IPS-15b (cell line): ENCODE measurements at regions not wholly inside any gene's neighbourhood (a gene's known extent, or its start where the extent isn't known, plus 50 kb on each side); places are given as distances from the start of the nearest gene placed in this dataset.

ENCODE experiments used
- H3K27me3 ChIP-seq: one replicate; pipeline ENCODE4 v1.6.1; 2013; ENCODE audit warnings: low read length; ENCODE audit not compliant: control insufficient read depth, insufficient read depth
- H3K36me3 ChIP-seq: one replicate; pipeline ENCODE4 v1.6.1; 2013; ENCODE audit warnings: low read length; ENCODE audit not compliant: control insufficient read depth, insufficient read depth
- H3K4me1 ChIP-seq: one replicate; pipeline ENCODE4 v1.6.1; 2013; ENCODE audit warnings: mild to moderate bottlenecking, low read length; ENCODE audit not compliant: control insufficient read depth, insufficient read depth
- H3K4me3 ChIP-seq: one replicate; pipeline ENCODE4 v1.5.1; 2013; ENCODE audit warnings: low read depth, low read length
- H3K9ac ChIP-seq: one replicate; pipeline ENCODE4 v1.6.1; 2013; ENCODE audit warnings: low read depth, mild to moderate bottlenecking, low read length
- H3K9me3 ChIP-seq: one replicate; pipeline ENCODE4 v1.6.1; 2013; ENCODE audit warnings: mild to moderate bottlenecking, low read length; ENCODE audit not compliant: control insufficient read depth, insufficient read depth

- H3K36me3 ChIP-seq, result no peaks in the 10 kb centered on the region
- H3K9ac ChIP-seq, result no peak overlapping the region
- H3K4me1 ChIP-seq, result no peaks in the 10 kb centered on the region
- no peak overlapping the region for H3K4me3 ChIP-seq
- H3K9me3 ChIP-seq, result no peaks in the 10 kb centered on the region
- H3K27me3 ChIP-seq, result no peaks in the 10 kb centered on the region
Observed at GRCh38 chr11:81444297-81444696, 1289.4 kb downstream of the FAM181B start.

- Histone ChIP-seq H3K4me1 (no peaks in the 10 kb centered on the region), H3K27me3 (no peaks in the 10 kb centered on the region), H3K9me3 (no peaks in the 10 kb centered on the region)
Observed at GRCh38 chr11:81432333-81432732, 1301.3 kb downstream of the FAM181B start.

DNA sequence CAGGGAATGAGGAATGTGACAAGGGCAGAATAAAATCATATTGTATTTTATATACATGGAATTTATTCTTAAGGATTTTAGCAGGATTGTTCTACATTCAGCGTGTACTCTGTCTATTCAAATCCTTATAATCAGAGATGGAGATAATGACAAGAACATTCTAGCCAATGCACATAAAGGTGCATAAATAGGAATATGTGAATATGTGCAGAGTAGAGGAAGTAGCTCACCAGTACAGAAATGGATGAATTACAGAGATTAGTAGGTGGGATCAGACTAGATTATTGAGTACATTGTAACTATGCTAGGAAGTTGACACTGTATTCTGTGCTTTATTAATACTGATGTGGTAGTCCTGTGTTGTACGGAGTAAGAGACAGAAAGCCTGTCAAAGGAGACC, 1308.8 kb downstream of the FAM181B start:
- H3K36me3 ChIP-seq, result no peaks in the 10 kb centered on the region
- no peak overlapping the region for H3K4me3 ChIP-seq
- peaks cover 12% of the 10 kb centered on the region for H3K4me1 ChIP-seq
- no peaks in the 10 kb centered on the region for H3K27me3 ChIP-seq
- H3K9ac ChIP-seq, result no peak overlapping the region
- H3K9me3 ChIP-seq, result no peaks in the 10 kb centered on the region

More at GRCh38 chr11:81432333-81432732, 1301.3 kb downstream of the FAM181B start:
- Histone ChIP-seq H3K4me3 (no peak overlapping the region), H3K9ac (no peak overlapping the region), H3K36me3 (no peaks in the 10 kb centered on the region)

DNA sequence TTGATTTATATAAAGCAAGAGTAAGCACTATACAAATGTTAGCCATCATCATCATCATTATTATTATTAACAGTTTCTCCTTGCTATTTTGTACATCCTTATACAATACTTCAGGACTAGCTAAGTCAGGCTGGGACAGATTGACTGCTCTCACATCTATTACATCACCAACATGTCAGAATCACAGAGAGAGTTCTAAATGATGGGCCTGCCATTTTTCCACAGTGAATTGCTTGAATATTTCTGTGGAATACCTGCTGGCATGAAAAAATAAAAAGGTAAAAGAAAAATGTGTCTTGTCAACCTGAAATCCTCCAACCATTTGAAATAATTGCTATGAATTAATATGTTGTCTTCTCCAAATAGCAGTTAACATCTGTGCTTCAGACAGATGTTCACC, 1311.3 kb downstream of the FAM181B start:
- peaks cover 12% of the 10 kb centered on the region for H3K4me1 ChIP-seq
- H3K4me3 ChIP-seq, result no peak overlapping the region
- H3K9me3 ChIP-seq, result no peaks in the 10 kb centered on the region
- H3K9ac ChIP-seq, result no peak overlapping the region
- no peaks in the 10 kb centered on the region for H3K36me3 ChIP-seq
- no peaks in the 10 kb centered on the region for H3K27me3 ChIP-seq

GRCh38 chr11:81421251-81421860, 1312.3 kb downstream of the FAM181B start:
- Histone ChIP-seq H3K27me3 (no peaks in the 10 kb centered on the region), H3K9me3 (no peaks in the 10 kb centered on the region), H3K36me3 (no peaks in the 10 kb centered on the region), H3K4me1 (peaks cover 12% of the 10 kb centered on the region), H3K9ac (no peak overlapping the region), H3K4me3 (peak overlapping the region; percentile 24)

- Histone ChIP-seq H3K36me3 (no peaks in the 10 kb centered on the region), H3K9ac (no peak overlapping the region), H3K4me1 (peaks cover 12% of the 10 kb centered on the region), H3K27me3 (no peaks in the 10 kb centered on the region), H3K4me3 (peak overlapping the region; percentile 2), H3K9me3 (no peaks in the 10 kb centered on the region)
Observed at GRCh38 chr11:81420668-81421250, 1312.9 kb downstream of the FAM181B start.

DNA sequence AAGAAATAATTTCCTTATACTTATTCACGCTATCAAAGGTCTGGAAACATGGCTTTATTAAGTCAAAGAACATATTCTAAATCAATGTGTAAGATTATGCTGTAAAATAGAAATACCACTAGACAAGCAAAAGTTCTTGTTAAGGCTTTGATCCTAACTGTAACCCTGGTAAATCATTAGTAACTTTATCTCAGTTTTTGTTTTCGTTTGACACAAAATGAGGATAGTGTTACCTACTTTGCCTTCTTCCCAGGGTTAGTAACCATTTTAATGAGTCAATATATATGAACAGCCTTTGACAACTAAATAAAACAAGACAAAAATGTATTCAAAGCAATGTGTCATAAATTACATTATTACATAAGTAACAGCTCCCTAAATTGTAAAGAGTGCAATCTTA, 1336.3 kb downstream of the FAM181B start:
- H3K4me3 ChIP-seq, result no peak overlapping the region
- H3K4me1 ChIP-seq, result no peaks in the 10 kb centered on the region
- no peak overlapping the region for H3K9ac ChIP-seq
- H3K27me3 ChIP-seq, result no peaks in the 10 kb centered on the region
- no peaks in the 10 kb centered on the region for H3K9me3 ChIP-seq
- no peaks in the 10 kb centered on the region for H3K36me3 ChIP-seq

DNA sequence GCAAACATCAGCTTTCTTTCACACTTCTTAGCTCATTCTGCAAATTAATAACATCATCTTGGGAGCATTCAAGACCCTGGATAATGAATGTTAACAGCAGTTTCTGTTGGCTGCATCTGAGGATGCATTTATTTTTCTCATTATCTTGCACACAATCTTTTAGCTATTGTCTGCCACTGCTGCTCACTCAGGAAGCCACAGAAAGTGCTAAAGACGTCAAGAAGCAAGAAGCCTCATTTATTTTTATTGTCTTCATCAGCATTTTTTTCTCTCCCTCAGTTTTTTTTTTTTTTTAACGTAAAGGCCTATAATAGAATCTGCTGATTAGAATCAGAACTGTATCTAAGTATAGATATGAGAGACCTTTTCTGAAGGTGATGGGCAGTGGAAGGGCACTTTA, 1339.4 kb downstream of the FAM181B start:
- H3K4me1 ChIP-seq, result no peaks in the 10 kb centered on the region
- no peak overlapping the region for H3K9ac ChIP-seq
- no peaks in the 10 kb centered on the region for H3K27me3 ChIP-seq
- H3K36me3 ChIP-seq, result no peaks in the 10 kb centered on the region
- no peak overlapping the region for H3K4me3 ChIP-seq
- no peaks in the 10 kb centered on the region for H3K9me3 ChIP-seq

- Histone ChIP-seq H3K27me3 (no peaks in the 10 kb centered on the region), H3K9me3 (no peaks in the 10 kb centered on the region), H3K4me3 (no peak overlapping the region), H3K9ac (no peak overlapping the region), H3K4me1 (no peaks in the 10 kb centered on the region), H3K36me3 (no peaks in the 10 kb centered on the region)
Observed at GRCh38 chr11:81388326-81388725, 1345.3 kb downstream of the FAM181B start.

DNA sequence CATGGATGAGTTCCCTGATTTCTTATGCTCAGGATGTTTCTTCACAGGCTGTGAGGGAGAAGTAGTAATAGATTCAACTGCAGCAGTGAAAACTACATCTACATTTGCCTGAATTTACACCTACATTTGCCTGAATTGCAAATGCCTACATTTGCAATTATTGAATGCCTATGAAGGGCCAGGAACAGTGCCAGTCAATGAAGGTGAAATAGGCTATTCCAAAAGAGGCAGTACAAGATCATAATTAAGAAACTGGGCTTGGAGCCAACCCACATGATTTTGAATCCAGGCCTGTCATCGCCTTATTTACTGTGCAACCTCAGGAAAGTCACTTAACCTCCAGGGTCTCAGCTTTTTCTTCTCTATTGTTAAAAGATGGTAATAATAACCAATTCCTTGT, 1353.3 kb downstream of the FAM181B start:
- no peaks in the 10 kb centered on the region for H3K36me3 ChIP-seq
- no peak overlapping the region for H3K9ac ChIP-seq
- H3K4me1 ChIP-seq, result peaks cover 4% of the 10 kb centered on the region
- no peak overlapping the region for H3K4me3 ChIP-seq
- no peaks in the 10 kb centered on the region for H3K27me3 ChIP-seq
- H3K9me3 ChIP-seq, result no peaks in the 10 kb centered on the region

GRCh38 chr11:81377418-81377817, 1356.2 kb downstream of the FAM181B start:
- Histone ChIP-seq H3K36me3 (no peaks in the 10 kb centered on the region), H3K9me3 (no peaks in the 10 kb centered on the region), H3K4me1 (peaks cover 4% of the 10 kb centered on the region), H3K4me3 (no peak overlapping the region), H3K9ac (no peak overlapping the region), H3K27me3 (no peaks in the 10 kb centered on the region)

DNA sequence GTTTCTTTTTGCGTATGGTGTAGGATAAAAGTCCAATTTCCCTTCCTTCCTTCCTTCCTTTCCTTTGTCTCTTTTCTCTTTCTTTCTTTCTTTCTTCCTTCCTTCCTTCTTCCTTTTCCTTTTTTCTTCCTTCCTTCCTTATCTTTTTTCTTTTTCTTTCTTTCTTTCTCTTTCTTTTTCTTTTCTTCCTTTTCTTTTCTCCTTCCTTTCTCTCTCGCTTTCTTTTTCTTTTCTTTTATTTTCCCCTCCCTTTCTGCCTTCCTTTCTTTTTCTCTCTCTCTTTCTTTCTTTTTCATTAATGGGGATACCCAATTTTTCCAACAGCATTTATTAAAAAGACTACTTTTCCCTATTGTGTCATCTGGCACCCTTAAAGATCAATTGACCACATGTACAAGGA, 1359.7 kb downstream of the FAM181B start:
- H3K9ac ChIP-seq, result no peak overlapping the region
- no peaks in the 10 kb centered on the region for H3K4me1 ChIP-seq
- no peaks in the 10 kb centered on the region for H3K36me3 ChIP-seq
- H3K27me3 ChIP-seq, result no peaks in the 10 kb centered on the region
- no peak overlapping the region for H3K4me3 ChIP-seq
- no peaks in the 10 kb centered on the region for H3K9me3 ChIP-seq
